PC-3 (cell line): ENCODE measurements at regions not wholly inside any gene's neighbourhood (a gene's known extent, or its start where the extent isn't known, plus 50 kb on each side); places are given as distances from the start of the nearest gene placed in this dataset.

Experiments
- ATAC-seq: fragments of 200-7000 bp; cut with Tn5 transposase; 2 replicates; pipeline ENCODE4 v1.9.1; 2020; ENCODE audit warnings: mild to moderate bottlenecking, moderate library complexity
- BruUV-seq: library from RNA; stranded (reverse); fragments of 400-500 nt; replicated peaks from 2 replicates; lab custom pipeline; 2021; lab: Mats Ljungman, UMichigan
- CTCF ChIA-PET: fragments of 300-600 bp; sonication (Branson Sonifier 250); formaldehyde crosslinking; loops from one replicate; lab custom pipeline; 2022; ENCODE audit warnings: antibody characterized with exemption; lab: Charles Lee
- POLR2A ChIA-PET: fragments of 300-600 bp; sonication (Branson Sonifier 250); formaldehyde crosslinking; loops from one replicate; lab custom pipeline; 2022; ENCODE audit warnings: antibody characterized with exemption; ENCODE audit not compliant: unreplicated experiment; lab: Charles Lee
- DNase-seq: peaks from one replicate; pipeline ENCODE4 v3.0.0-alpha.2; 2015
- H2AFZ ChIP-seq: fragments of 300-600 bp; sonication (generic); 2 replicates; pipeline ENCODE4 v1.6.0; 2016; ENCODE audit warnings: antibody characterized with exemption, low read length
- H3F3A ChIP-seq: fragments of 300-600 bp; sonication (generic); one replicate; pipeline ENCODE4 v1.6.0; 2017; ENCODE audit warnings: antibody characterized with exemption, low read length, control low read depth, mild to moderate bottlenecking; ENCODE audit not compliant: unreplicated experiment
- H3K27ac ChIP-seq: fragments of 300-600 bp; sonication (generic); 2 replicates; pipeline ENCODE4 v1.5.1; 2016; ENCODE audit warnings: mild to moderate bottlenecking, low read length
- H3K27me3 ChIP-seq: fragments of 300-600 bp; sonication (generic); 2 replicates; pipeline ENCODE4 v1.6.1; 2016; ENCODE audit warnings: low read length, mixed read lengths
- H3K36me3 ChIP-seq: fragments of 300-600 bp; sonication (generic); 2 replicates; pipeline ENCODE4 v1.6.1; 2016; ENCODE audit warnings: low read depth, mixed run types, low read length, mixed read lengths
- H3K4me1 ChIP-seq: fragments of 300-600 bp; sonication (generic); 2 replicates; pipeline ENCODE4 v1.5.1; 2016; ENCODE audit warnings: low read length; ENCODE audit not compliant: insufficient read depth
- H3K4me2 ChIP-seq: fragments of 300-600 bp; sonication (generic); 2 replicates; pipeline ENCODE4 v1.6.0; 2016; ENCODE audit warnings: low read length
- H3K4me3 ChIP-seq: fragments of 300-600 bp; sonication (generic); 2 replicates; pipeline ENCODE4 v1.5.1; 2016; ENCODE audit warnings: mild to moderate bottlenecking, low read length, mixed read lengths
- H3K79me2 ChIP-seq: fragments of 300-600 bp; sonication (generic); 2 replicates; pipeline ENCODE4 v1.6.1; 2017; ENCODE audit warnings: low read length, mixed read lengths
- H3K9ac ChIP-seq: fragments of 300-600 bp; sonication (generic); 2 replicates; pipeline ENCODE4 v1.6.0; 2016; ENCODE audit warnings: mild to moderate bottlenecking, low read length
- H3K9me2 ChIP-seq: fragments of 300-600 bp; sonication (generic); replicated peaks from 2 replicates; pipeline ENCODE4 v1.6.1; 2016; ENCODE audit warnings: mixed run types, low read length, mixed read lengths
- H3K9me3 ChIP-seq: fragments of 300-600 bp; sonication (generic); 2 replicates; pipeline ENCODE4 v1.6.1; 2016; ENCODE audit warnings: low read length, mixed read lengths
- H4K20me1 ChIP-seq: fragments of 300-600 bp; sonication (generic); 2 replicates; pipeline ENCODE4 v1.6.1; 2016; ENCODE audit warnings: low read length, mixed read lengths
- CTCF ChIP-seq: fragments of 300-600 bp; sonication (generic); conservative IDR thresholded peaks from 2 replicates; pipeline ENCODE4 v1.5.1; 2017; ENCODE audit warnings: antibody characterized with exemption, low read depth, mild to moderate bottlenecking, low read length
- EZH2 ChIP-seq: fragments of 300-600 bp; sonication (generic); IDR thresholded peaks from one replicate; pipeline ENCODE4 v1.6.1; 2017; ENCODE audit warnings: antibody characterized with exemption, mild to moderate bottlenecking, low read length; ENCODE audit not compliant: unreplicated experiment
- EZH2phosphoT487 ChIP-seq: fragments of 300-600 bp; sonication (generic); IDR thresholded peaks from 2 replicates; pipeline ENCODE4 v1.6.1; 2018; ENCODE audit warnings: mild to moderate bottlenecking, antibody characterized with exemption, low read length, borderline replicate concordance
- intact Hi-C: fragments of 100-400 bp; cut with micrococcal nuclease; formaldehyde crosslinking; loops from 2 replicates; pipeline ENCODE4 v1.9.0; 2023

DNA sequence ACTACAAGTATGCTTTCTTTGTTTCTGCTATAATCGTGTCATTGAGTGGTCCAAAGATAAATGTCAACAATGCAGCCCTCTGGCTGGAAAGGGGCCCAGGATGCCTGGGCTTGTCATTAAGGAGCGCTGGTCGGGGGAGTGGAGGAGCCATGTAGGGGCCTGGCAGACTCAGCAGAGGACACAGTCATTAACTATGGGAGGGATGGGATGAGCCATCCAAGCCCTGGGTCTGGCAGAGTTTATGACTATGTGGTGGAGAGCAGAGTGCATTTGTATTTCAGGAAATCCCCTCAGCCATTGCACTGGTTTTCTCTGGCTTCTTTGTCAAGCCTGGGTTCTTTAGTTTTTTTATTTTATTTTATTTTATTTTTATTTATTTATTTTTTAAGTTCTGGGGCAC lies 243.1 kb downstream of the C12orf75 start:
- H2AFZ ChIP-seq, result no peak overlapping the region
- no peaks in the 10 kb centered on the region for H3F3A ChIP-seq
- TF ChIP-seq CTCF (no peak), EZH2 (no peak), EZH2phosphoT487 (no peak)
- no peaks in the 10 kb centered on the region for H3K36me3 ChIP-seq
- no peaks in the 10 kb centered on the region for H3K9me3 ChIP-seq
- no peaks in the 10 kb centered on the region for H4K20me1 ChIP-seq
- DNase-seq (no peak), ATAC-seq (no peak)
- CTCF ChIA-PET, result no interaction called here
- no peaks in the 10 kb centered on the region for H3K79me2 ChIP-seq
- H3K27ac ChIP-seq, result no peak overlapping the region
- no peak overlapping the region for H3K9ac ChIP-seq
- H3K4me3 ChIP-seq, result no peak overlapping the region
- BruUV-seq, result no TSS peak
- POLR2A ChIA-PET, result no interaction called here
- intact Hi-C loops, result no loop called here
- no peaks in the 10 kb centered on the region for H3K9me2 ChIP-seq
- no peak overlapping the region for H3K4me2 ChIP-seq
- H3K27me3 ChIP-seq, result no peaks in the 10 kb centered on the region
- no peaks in the 10 kb centered on the region for H3K4me1 ChIP-seq

GRCh38 chr12:105574056-105574715 lies 243.7 kb downstream of the C12orf75 start:
- ATAC-seq (no peak), DNase-seq (no peak)
- H3K4me2 ChIP-seq, result no peak overlapping the region
- no peak overlapping the region for H3K4me3 ChIP-seq
- intact Hi-C loops, result no loop called here
- H3K4me1 ChIP-seq, result no peaks in the 10 kb centered on the region
- H3K79me2 ChIP-seq, result no peaks in the 10 kb centered on the region
- no peak overlapping the region for H2AFZ ChIP-seq
- no peaks in the 10 kb centered on the region for H3K9me2 ChIP-seq
- H3K36me3 ChIP-seq, result no peaks in the 10 kb centered on the region
- no peaks in the 10 kb centered on the region for H3K27me3 ChIP-seq
- BruUV-seq, result no TSS peak
- TF ChIP-seq CTCF, result no peak
- no peak for TF ChIP-seq EZH2
- no peak for TF ChIP-seq EZH2phosphoT487
- H3K9me3 ChIP-seq, result no peaks in the 10 kb centered on the region
- ChIA-PET POLR2A (no interaction called here), CTCF (no interaction called here)
- no peaks in the 10 kb centered on the region for H4K20me1 ChIP-seq
- H3F3A ChIP-seq, result no peaks in the 10 kb centered on the region
- no peak overlapping the region for H3K9ac ChIP-seq
- H3K27ac ChIP-seq, result no peak overlapping the region

DNA sequence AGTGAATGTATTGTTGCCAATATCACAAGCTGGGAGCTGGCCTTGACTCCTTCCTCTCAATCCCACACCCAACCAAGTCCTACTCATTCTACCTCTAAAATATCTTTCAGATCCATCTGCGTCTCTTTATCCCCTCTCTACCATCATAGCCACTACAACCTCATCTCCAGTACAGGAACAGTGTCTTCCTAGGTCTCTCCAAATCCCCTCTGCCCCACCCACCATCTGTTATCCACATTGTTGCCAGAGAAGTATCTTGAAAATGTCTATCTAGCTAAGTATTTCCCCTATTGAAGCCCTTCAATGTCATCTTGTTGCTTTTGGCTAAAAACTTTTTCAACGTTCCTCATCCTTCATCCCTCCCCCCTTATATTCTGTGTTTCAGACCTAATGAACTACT lies 244.7 kb downstream of the C12orf75 start:
- POLR2A ChIA-PET, result no interaction called here
- BruUV-seq, result no TSS peak
- no peak for ATAC-seq

More for the DNA sequence above, 244.7 kb downstream of the C12orf75 start:
- TF ChIP-seq EZH2 (no peak), EZH2phosphoT487 (no peak), CTCF (no peak)
- CTCF ChIA-PET, result no interaction called here
- no peaks in the 10 kb centered on the region for H3K27me3 ChIP-seq
- intact Hi-C loops, result no loop called here
- H3K36me3 ChIP-seq, result no peaks in the 10 kb centered on the region
- DNase-seq, result no peak
- no peak overlapping the region for H3K4me2 ChIP-seq
- H3K4me1 ChIP-seq, result no peaks in the 10 kb centered on the region
- H2AFZ ChIP-seq, result no peak overlapping the region
- H3K9me3 ChIP-seq, result no peaks in the 10 kb centered on the region
- H3K79me2 ChIP-seq, result no peaks in the 10 kb centered on the region
- no peak overlapping the region for H3K4me3 ChIP-seq
- H3K9me2 ChIP-seq, result no peaks in the 10 kb centered on the region
- no peaks in the 10 kb centered on the region for H3F3A ChIP-seq
- H4K20me1 ChIP-seq, result no peaks in the 10 kb centered on the region
- H3K27ac ChIP-seq, result no peak overlapping the region
- H3K9ac ChIP-seq, result no peak overlapping the region
